D721Med (cell line): ENCODE measurements at regions not wholly inside any gene's neighbourhood (a gene's known extent, or its start where the extent isn't known, plus 50 kb on each side); places are given as distances from the start of the nearest gene placed in this dataset.

Experiments used
- DNase-seq: peaks from one replicate; pipeline ENCODE4 v3.0.0; 2011; ENCODE audit warnings: low spot score; ENCODE audit not compliant: insufficient read length
- FAIRE-seq: peaks from 2 replicates; lab custom pipeline; 2011; peaks lifted over from hg19 to GRCh38; lab: Jason Lieb, UNC
- CTCF ChIP-seq: IDR thresholded peaks from 2 replicates; pipeline ENCODE4 v1.5.1; 2012; ENCODE audit warnings: mild to moderate bottlenecking, control low read depth; ENCODE audit not compliant: insufficient read depth; ENCODE audit errors: missing control alignments

- FAIRE-seq (no peak), DNase-seq (no peak)
- no peak for TF ChIP-seq CTCF
Measured at GRCh38 chr3:102664126-102664525, 229.3 kb downstream of the ZPLD1 start.

GRCh38 chr3:102665183-102665582 is 230.4 kb downstream of the ZPLD1 start:
- FAIRE-seq (no peak), DNase-seq (no peak)

GRCh38 chr3:102668247-102668646 is 233.4 kb downstream of the ZPLD1 start:
- no peak for TF ChIP-seq CTCF

More at GRCh38 chr3:102665183-102665582, 230.4 kb downstream of the ZPLD1 start:
- no peak for TF ChIP-seq CTCF

GRCh38 chr3:102670986-102671385 is 236.2 kb downstream of the ZPLD1 start:
- no peak for FAIRE-seq

More at GRCh38 chr3:102668247-102668646, 233.4 kb downstream of the ZPLD1 start:
- no peak for DNase-seq
- FAIRE-seq: no peak

GRCh38 chr3:102672305-102672704 is 237.5 kb downstream of the ZPLD1 start:
- FAIRE-seq: no peak
- no peak for DNase-seq
- TF ChIP-seq CTCF: no peak

More at GRCh38 chr3:102670986-102671385, 236.2 kb downstream of the ZPLD1 start:
- no peak for TF ChIP-seq CTCF
- no peak for DNase-seq

GRCh38 chr3:102673271-102674115 is 238.7 kb downstream of the ZPLD1 start:
- no peak for FAIRE-seq
- peak; percentile 97 for TF ChIP-seq CTCF

GRCh38 chr3:102674284-102674683 is 239.5 kb downstream of the ZPLD1 start:
- FAIRE-seq (no peak), DNase-seq (no peak)
- no peak for TF ChIP-seq CTCF

More at GRCh38 chr3:102673271-102674115, 238.7 kb downstream of the ZPLD1 start:
- no peak for DNase-seq
